H1 (cell line): ENCODE measurements at regions not wholly inside any gene's neighbourhood (a gene's known extent, or its start where the extent isn't known, plus 50 kb on each side); places are given as distances from the start of the nearest gene placed in this dataset.

Experiments used
- CTCF ChIA-PET: fragments of 300-600 bp; sonication (Branson Sonifier 250); formaldehyde crosslinking; loops from one replicate; lab custom pipeline; 2021; ENCODE audit not compliant: partially characterized antibody; lab: Charles Lee
- POLR2A ChIA-PET: fragments of 300-600 bp; sonication (Branson Sonifier 250); formaldehyde crosslinking; loops from one replicate; lab custom pipeline; 2021; ENCODE audit warnings: inconsistent platforms; ENCODE audit not compliant: partially characterized antibody; lab: Charles Lee
- DNase-seq, 2 experiments: peaks; one replicate each; pipeline versions ENCODE4 v3.0.0 to v3.0.0-alpha.2; 2010 to 2022; ENCODE audit warnings: low spot score in 2 of 2, low read depth in 1 of 2, mixed read lengths in 1 of 2
- FAIRE-seq: peaks from 2 replicates; lab custom pipeline; 2011; peaks lifted over from hg19 to GRCh38; lab: Jason Lieb, UNC
- H2AFZ ChIP-seq: 2 replicates; pipeline ENCODE4 v1.8.1; 2012; ENCODE audit warnings: low read length, inconsistent platforms
- H2AK5ac ChIP-seq: 2 replicates; pipeline ENCODE4 v1.6.1; 2013; ENCODE audit warnings: low read depth, low read length
- H2BK120ac ChIP-seq: replicated peaks from 2 replicates; pipeline ENCODE3; 2013; ENCODE audit warnings: low read depth, low read length, inconsistent platforms
- H2BK12ac ChIP-seq: 2 replicates; pipeline ENCODE4 v1.6.1; 2013; ENCODE audit warnings: low read depth, low read length
- H2BK15ac ChIP-seq: 2 replicates; pipeline ENCODE4 v1.6.1; 2013; ENCODE audit warnings: low read length
- H2BK20ac ChIP-seq: 2 replicates; pipeline ENCODE4 v1.6.1; 2013; ENCODE audit warnings: low read length
- H2BK5ac ChIP-seq: 2 replicates; pipeline ENCODE4 v1.6.1; 2013; ENCODE audit warnings: low read depth, low read length
- H3K14ac ChIP-seq: 2 replicates; pipeline ENCODE4 v1.6.1; 2013; ENCODE audit warnings: inconsistent platforms; ENCODE audit not compliant: insufficient read length
- H3K18ac ChIP-seq: 2 replicates; pipeline ENCODE4 v1.6.1; 2013; ENCODE audit warnings: low read length; ENCODE audit errors: extremely low read depth
- H3K23ac ChIP-seq: 2 replicates; pipeline ENCODE4 v1.6.1; 2013; ENCODE audit warnings: inconsistent platforms; ENCODE audit not compliant: insufficient read length
- H3K23me2 ChIP-seq: 2 replicates; pipeline ENCODE4 v1.6.1; 2013; ENCODE audit warnings: low read depth, low read length
- H3K27ac ChIP-seq: 2 replicates; pipeline ENCODE4 v1.6.1; 2011; ENCODE audit warnings: low read depth, low read length, inconsistent platforms
- H3K27me3 ChIP-seq, 4 experiments: replicated peaks in 1 of 4; 1 replicate in 1 of 4; 2 replicates in 3 of 4; pipeline versions ENCODE4 v1.6.1 to v1.8.1; 2011 to 2013; ENCODE audit warnings: low read length in 3 of 4, mild to moderate bottlenecking in 3 of 4, inconsistent platforms in 2 of 4, mixed read lengths in 2 of 4, moderate library complexity in 1 of 4; ENCODE audit not compliant: control insufficient read depth in 3 of 4, insufficient read depth in 3 of 4; ENCODE audit errors: extremely low read depth in 1 of 4
- H3K36me3 ChIP-seq, 4 experiments: 2 replicates each; pipeline versions ENCODE4 v1.6.1 to v1.8.1; 2011 to 2013; ENCODE audit warnings: mild to moderate bottlenecking in 4 of 4, low read length in 3 of 4, moderate library complexity in 2 of 4, control low read depth in 1 of 4, inconsistent platforms in 1 of 4; ENCODE audit not compliant: insufficient read depth in 4 of 4, control insufficient read depth in 2 of 4
- H3K4ac ChIP-seq: replicated peaks from 2 replicates; pipeline ENCODE3; 2013; ENCODE audit warnings: low read length, low read depth, mixed read lengths, inconsistent platforms; ENCODE audit not compliant: insufficient read length
- H3K4me1 ChIP-seq, 4 experiments: replicated peaks in 1 of 4; 1 replicate in 1 of 4; 2 replicates in 3 of 4; pipeline versions ENCODE4 v1.6.1 to v1.8.1; 2011 to 2013; ENCODE audit warnings: low read length in 3 of 4, inconsistent platforms in 2 of 4, mixed read lengths in 1 of 4; ENCODE audit not compliant: insufficient read depth in 4 of 4, control insufficient read depth in 3 of 4
- H3K4me2 ChIP-seq, 2 experiments: 2 replicates each; pipeline versions ENCODE4 v1.6.1 to v1.8.1; 2011 to 2013; ENCODE audit warnings: low read depth in 2 of 2, low read length in 2 of 2, control low read depth in 1 of 2, inconsistent platforms in 1 of 2, mild to moderate bottlenecking in 1 of 2; ENCODE audit not compliant: insufficient read depth in 1 of 2
- H3K4me3 ChIP-seq, 4 experiments: fragments of 200-600, 300-600 bp in 1 of 4; sonication (generic), shearing (Covaris generic), sonication (Bioruptor Twin) in 1 of 4; 2 replicates each; pipeline versions ENCODE4 v1.5.1 to v1.8.1; 2011 to 2016; ENCODE audit warnings: low read length in 4 of 4, low read depth in 3 of 4, control low read depth in 2 of 4, inconsistent platforms in 2 of 4, mild to moderate bottlenecking in 2 of 4, mixed read lengths in 1 of 4, moderate library complexity in 1 of 4; ENCODE audit not compliant: insufficient read depth in 2 of 4; ENCODE audit errors: extremely low read depth in 1 of 4
- H3K56ac ChIP-seq: replicated peaks from 2 replicates; pipeline ENCODE3; 2013; ENCODE audit warnings: low read depth, mild to moderate bottlenecking, mixed read lengths, low read length, inconsistent platforms; ENCODE audit not compliant: insufficient read length
- H3K79me1 ChIP-seq: 2 replicates; pipeline ENCODE4 v1.6.1; 2013; ENCODE audit warnings: low read depth, low read length, control low read depth
- H3K79me2 ChIP-seq, 2 experiments: 2 replicates each; pipeline versions ENCODE4 v1.6.1 to v1.8.1; 2012 to 2013; ENCODE audit warnings: low read length in 2 of 2, mild to moderate bottlenecking in 2 of 2, inconsistent platforms in 1 of 2; ENCODE audit not compliant: insufficient read depth in 2 of 2, control insufficient read depth in 1 of 2
- H3K9ac ChIP-seq, 4 experiments: replicated peaks in 1 of 4; 1 replicate in 1 of 4; 2 replicates in 3 of 4; pipeline versions ENCODE4 v1.6.1 to v1.8.1; 2011 to 2013; ENCODE audit warnings: low read depth in 3 of 4, low read length in 3 of 4, control low read depth in 2 of 4, mild to moderate bottlenecking in 2 of 4, moderate library complexity in 2 of 4, inconsistent platforms in 1 of 4; ENCODE audit errors: extremely low read depth in 1 of 4
- H3K9me3 ChIP-seq, 2 experiments: 2 replicates each; pipeline versions ENCODE4 v1.6.1 to v1.8.1; 2012 to 2013; ENCODE audit warnings: mild to moderate bottlenecking in 2 of 2, moderate library complexity in 2 of 2, control low read depth in 1 of 2, inconsistent platforms in 1 of 2, low read depth in 1 of 2, low read length in 1 of 2, mixed read lengths in 1 of 2; ENCODE audit not compliant: insufficient read depth in 2 of 2
- H4K20me1 ChIP-seq, 2 experiments: replicated peaks in 1 of 2; 2 replicates each; pipeline versions ENCODE3 to v1.8.1; 2011 to 2013; ENCODE audit warnings: inconsistent platforms in 2 of 2, low read length in 2 of 2, mild to moderate bottlenecking in 1 of 2; ENCODE audit not compliant: insufficient read depth in 2 of 2, control insufficient read depth in 1 of 2
- H4K5ac ChIP-seq: 2 replicates; pipeline ENCODE4 v1.6.1; 2013; ENCODE audit warnings: low read length, low read depth, mixed read lengths, inconsistent platforms; ENCODE audit not compliant: insufficient read length
- H4K8ac ChIP-seq: 2 replicates; pipeline ENCODE4 v1.8.0; 2013; ENCODE audit warnings: mild to moderate bottlenecking, moderate library complexity, low read length, inconsistent platforms; ENCODE audit not compliant: insufficient read depth; ENCODE audit errors: extremely low read depth
- H4K91ac ChIP-seq: replicated peaks from 2 replicates; pipeline ENCODE3; 2013; ENCODE audit warnings: low read length, mixed read lengths, inconsistent platforms; ENCODE audit not compliant: insufficient read length
- ATF2 ChIP-seq: IDR thresholded peaks from 2 replicates; pipeline ENCODE4 v1.6.1; 2012; ENCODE audit warnings: low read length, inconsistent platforms
- BCL11A ChIP-seq, 2 experiments: IDR thresholded peaks; one replicate each; pipeline ENCODE4 v1.6.1; 2011; ENCODE audit warnings: low read depth in 2 of 2, low read length in 2 of 2, mild to moderate bottlenecking in 2 of 2
- E2F6 ChIP-seq: IDR thresholded peaks from 2 replicates; pipeline ENCODE4 v1.6.1; 2012; ENCODE audit warnings: inconsistent platforms
- HDAC6 ChIP-seq: IDR thresholded peaks from one replicate; pipeline ENCODE4 v1.7.1; 2012; ENCODE audit warnings: low read depth, mild to moderate bottlenecking, inconsistent platforms, low read length, moderate library complexity
- JUN ChIP-seq: IDR thresholded peaks from 2 replicates; pipeline ENCODE4 v1.6.1; 2011; ENCODE audit warnings: low read depth, mild to moderate bottlenecking, improper control_type of control experiment, low read length
- MAX ChIP-seq: IDR thresholded peaks from 2 replicates; pipeline ENCODE4 v1.6.1; 2012; ENCODE audit warnings: inconsistent platforms
- NANOG ChIP-seq: IDR thresholded peaks from 2 replicates; pipeline ENCODE4 v1.6.1; 2011; ENCODE audit warnings: low read length, low read depth, mild to moderate bottlenecking, inconsistent platforms; ENCODE audit not compliant: insufficient read depth, poor library complexity, severe bottlenecking

GRCh38 chr15:91593067-91593466 lies 260.4 kb upstream of the SLCO3A1 start:
- no peak overlapping the region for H3K23ac ChIP-seq
- H4K20me1 ChIP-seq, result no peaks in the 10 kb centered on the region
- H3K14ac ChIP-seq, result no peak overlapping the region
- ChIA-PET POLR2A (no interaction called here), CTCF (no interaction called here)
- H2AFZ ChIP-seq, result no peak overlapping the region
- H4K8ac ChIP-seq, result no peak overlapping the region
- no peaks in the 10 kb centered on the region for H3K9me3 ChIP-seq
- no peak for DNase-seq
- no peaks in the 10 kb centered on the region for H3K23me2 ChIP-seq
- no peak overlapping the region for H2BK15ac ChIP-seq
- no peak overlapping the region for H4K5ac ChIP-seq
- no peak overlapping the region for H2BK5ac ChIP-seq
- H2BK12ac ChIP-seq, result no peak overlapping the region
- H2BK20ac ChIP-seq, result no peak overlapping the region
- no peak overlapping the region for H3K56ac ChIP-seq
- H3K4me3 ChIP-seq, result no peak overlapping the region
- FAIRE-seq, result no peak
- H3K79me1 ChIP-seq, result no peaks in the 10 kb centered on the region
- H3K18ac ChIP-seq, result no peak overlapping the region
- no peak overlapping the region for H3K9ac ChIP-seq
- no peak overlapping the region for H4K91ac ChIP-seq
- no peak overlapping the region for H2AK5ac ChIP-seq
- H3K79me2 ChIP-seq, result no peaks in the 10 kb centered on the region
- no peak overlapping the region for H3K4me2 ChIP-seq
- H2BK120ac ChIP-seq, result no peak overlapping the region
- no peaks in the 10 kb centered on the region for H3K36me3 ChIP-seq
- H3K27ac ChIP-seq, result no peak overlapping the region
- H3K27me3 ChIP-seq, result no peaks in the 10 kb centered on the region
- H3K4me1 ChIP-seq, result no peaks in the 10 kb centered on the region
- no peak overlapping the region for H3K4ac ChIP-seq
- no peak for TF ChIP-seq JUN
- TF ChIP-seq NANOG, result no peak
- TF ChIP-seq ATF2, result no peak
- TF ChIP-seq HDAC6, result no peak
- TF ChIP-seq E2F6, result no peak
- TF ChIP-seq MAX, result no peak
- TF ChIP-seq BCL11A (IDR thresholded peaks at IDR 0.05; ENCODE audit: low read depth in 2 of 2, low read length in 2 of 2), result no peak
